Adrenal gland (tissue), 9 donors: ENCODE measurements at regions not wholly inside any gene's neighbourhood (a gene's known extent, or its start where the extent isn't known, plus 50 kb on each side); places are given as distances from the start of the nearest gene placed in this dataset.

Experiments
- DNase-seq, 7 donors: peaks; one replicate each; pipeline ENCODE4 v3.0.0-alpha.2; 2019 to 2020
- H3K27ac ChIP-seq, 5 donors: fragments of 200-600 bp; sonication (generic) in 4 of 5; 1 replicate in 3 of 5; 2 replicates in 2 of 5; pipeline versions ENCODE4 v1.5.1 to v1.8.0; 2016 to 2020; ENCODE audit warnings: mild to moderate bottlenecking in 1 of 5
- H3K27me3 ChIP-seq: fragments of 200-600 bp; 2 replicates; pipeline ENCODE4 v1.8.0; 2021
- H3K36me3 ChIP-seq, 2 donors: fragments of 200-600 bp; replicated peaks in 1 of 2; 1 replicate in 1 of 2; 2 replicates in 1 of 2; pipeline versions ENCODE4 v1.5.1 to v1.8.0; 2018 to 2022
- H3K4me1 ChIP-seq, 2 donors: fragments of 200-600 bp; replicated peaks in 1 of 2; 1 replicate in 1 of 2; 2 replicates in 1 of 2; pipeline versions ENCODE4 v1.5.1 to v1.8.0; 2018 to 2021
- H3K4me3 ChIP-seq, 4 donors: fragments of 200-600 bp; sonication (generic) in 3 of 4; one replicate each; pipeline ENCODE4 v1.5.1; 2016 to 2018
- H3K9me3 ChIP-seq, 3 donors: fragments of 200-600 bp; sonication (generic) in 1 of 3; replicated peaks in 1 of 3; 1 replicate in 2 of 3; 2 replicates in 1 of 3; pipeline versions ENCODE4 v1.5.1 to v1.8.0; 2016 to 2021
- CTCF ChIP-seq, 6 experiments: fragments of 450-650 bp in 4 of 6; fragments of 200-600 bp in 2 of 6; sonication (generic) in 1 of 6; IDR thresholded peaks; 1 replicate in 5 of 6; 2 replicates in 1 of 6; pipeline versions ENCODE4 v1.5.1 to v1.8.0; 2016 to 2021; ENCODE audit warnings: antibody characterized with exemption in 6 of 6, mild to moderate bottlenecking in 2 of 6, moderate library complexity in 1 of 6
- POLR2A ChIP-seq, 2 donors: fragments of 450-650 bp; IDR thresholded peaks; one replicate each; pipeline ENCODE4 v1.6.1; 2017; ENCODE audit warnings: antibody characterized with exemption in 2 of 2, mild to moderate bottlenecking in 2 of 2, moderate library complexity in 1 of 2
- WGBS, 4 donors: extraction: QIAGEN DNeasy Blood & Tissue Kit in 2 of 4; methylation state at CpG; one replicate each; pipeline versions ENCODE4 v1.1.5 to v1.1.7; 2013 to 2017; 5-methylcytosine and 5-hydroxymethylcytosine counted together
- intact Hi-C, 2 donors: fragments of 100-400 bp; cut with DNase I; formaldehyde crosslinking; loops; one replicate each; pipeline versions ENCODE4 v1.14.1 to v1.15.0; 2022 to 2023
- donor health status: healthy with polysubstance abuse.
- donor health status: Bipolar disorder and iron deficiency.
- donor health status: DM: yes; HTN: yes; CAD: no.
- donor health status: DM: no; HTN: no; CAD: no.
- donor health status: DM: no; HTN: no; CAD: no.

DNA sequence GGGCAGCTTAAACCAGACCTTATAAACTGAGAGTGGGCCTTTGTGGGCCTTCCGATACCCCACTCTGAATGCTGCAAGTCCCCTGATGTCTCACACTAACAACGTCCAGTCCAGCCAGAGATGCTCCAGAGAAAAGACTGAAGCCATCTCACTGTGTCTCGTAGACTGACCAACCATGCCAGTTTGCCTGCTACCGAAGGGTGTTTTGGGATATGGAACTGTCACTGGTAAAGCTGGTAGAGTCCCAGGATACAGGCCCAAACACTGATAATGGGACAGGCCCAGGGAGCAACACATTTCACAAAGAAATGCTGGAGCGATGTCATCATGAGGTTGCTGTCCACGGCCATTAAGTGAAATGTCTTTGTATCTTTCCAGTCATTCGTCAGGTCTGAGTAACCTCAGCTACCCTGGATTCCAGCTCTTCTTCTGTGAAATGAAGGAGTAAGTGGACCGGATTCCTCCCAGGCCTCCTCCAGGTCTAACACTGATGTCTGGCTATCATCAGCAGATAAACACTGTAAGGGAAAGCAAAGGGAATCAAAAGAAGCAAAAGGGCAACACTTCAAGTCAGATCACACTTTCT is 81.6 kb downstream of the SLC5A7 start:
- Histone ChIP-seq H3K4me1 (no peaks in the 10 kb centered on the region), H3K4me3 (no peak overlapping the region), H3K9me3 (no peaks in the 10 kb centered on the region), H3K27ac (no peak overlapping the region), H3K27me3 (no peaks in the 10 kb centered on the region), H3K36me3 (no peaks in the 10 kb centered on the region)
- TF ChIP-seq POLR2A (IDR thresholded peaks at IDR 0.05): no peak
- TF ChIP-seq CTCF (IDR thresholded peaks at IDR 0.05): no peak
- 76 to 87% (median 79%) methylated on average over 8 of the region's 8 CpGs for WGBS, 4 donors
- DNase-seq: no peak
- intact Hi-C loops: no loop called here

GRCh38 chr2:108069515-108070310 is 83.4 kb downstream of the SLC5A7 start:
- intact Hi-C loops: no loop called here
- H3K27ac ChIP-seq: no peak overlapping the region
- no peak overlapping the region for H3K4me3 ChIP-seq
- H3K4me1 ChIP-seq: no peaks in the 10 kb centered on the region
- no peak for TF ChIP-seq CTCF (IDR thresholded peaks at IDR 0.05)
- TF ChIP-seq POLR2A (IDR thresholded peaks at IDR 0.05): no peak
- DNase-seq: no peak
- H3K36me3 ChIP-seq: no peaks in the 10 kb centered on the region
- no peaks in the 10 kb centered on the region for H3K9me3 ChIP-seq
- 75 to 82% (median 76%) methylated on average over 8 of the region's 8 CpGs for WGBS, 4 donors
- H3K27me3 ChIP-seq: no peaks in the 10 kb centered on the region

- intact Hi-C loops: no loop called here
- Histone ChIP-seq H3K4me3 (no peak overlapping the region), H3K4me1 (no peaks in the 10 kb centered on the region), H3K27ac (no peak overlapping the region), H3K27me3 (no peaks in the 10 kb centered on the region), H3K36me3 (no peaks in the 10 kb centered on the region), H3K9me3 (no peaks in the 10 kb centered on the region)
- no peak for DNase-seq
- WGBS, 4 donors: 58 to 63% (median 59%) methylated on average over 4 of the region's 4 CpGs
- TF ChIP-seq POLR2A (IDR thresholded peaks at IDR 0.05) (no peak), CTCF (IDR thresholded peaks at IDR 0.05) (no peak)
Measured at GRCh38 chr2:108073415-108074072, 87.2 kb downstream of the SLC5A7 start.

DNA sequence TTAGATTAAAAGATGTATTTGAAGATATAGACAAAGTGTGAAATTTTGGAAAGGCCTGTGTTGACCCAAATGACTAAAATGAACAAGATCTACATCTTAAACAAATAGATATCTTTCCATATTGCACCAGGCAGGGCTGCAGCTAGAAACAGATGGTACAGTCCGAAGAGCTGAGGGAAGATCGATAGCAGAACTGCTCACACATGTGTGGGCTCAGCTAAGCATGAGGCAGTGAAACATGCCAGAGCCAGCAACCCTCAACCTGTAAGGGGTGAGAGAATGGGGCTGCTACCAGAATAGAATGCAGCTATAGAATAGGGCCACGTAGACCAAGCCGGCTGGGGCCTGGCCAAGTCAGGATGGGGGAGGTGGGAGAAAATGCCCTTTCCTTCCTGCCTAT is 87.8 kb downstream of the SLC5A7 start:
- Histone ChIP-seq H3K27ac (no peak overlapping the region), H3K4me3 (no peak overlapping the region), H3K4me1 (no peaks in the 10 kb centered on the region), H3K27me3 (no peaks in the 10 kb centered on the region), H3K9me3 (no peaks in the 10 kb centered on the region), H3K36me3 (no peaks in the 10 kb centered on the region)
- no peak for TF ChIP-seq CTCF (IDR thresholded peaks at IDR 0.05)
- no peak for DNase-seq
- intact Hi-C loops: no loop called here
- 79 to 82% (median 81%) methylated on average over 4 of the region's 4 CpGs for WGBS, 4 donors
